SK-N-SH (cell line): ENCODE measurements at regions not wholly inside any gene's neighbourhood (a gene's known extent, or its start where the extent isn't known, plus 50 kb on each side); places are given as distances from the start of the nearest gene placed in this dataset.
A peak's percentile ranks its signal among the peaks of the same experiment; 100 is the strongest.

Experiments
- CTCF ChIP-seq: fragments of 200-600 bp; sonication (generic); IDR thresholded peaks from 2 replicates; pipeline ENCODE4 v1.6.1; 2017; ENCODE audit warnings: antibody characterized with exemption, mild to moderate bottlenecking, moderate library complexity
- EP300 ChIP-seq, 2 experiments: IDR thresholded peaks; 2 replicates each; pipeline versions ENCODE4 v1.4.0 to v1.6.1; 2012; ENCODE audit warnings: borderline replicate concordance in 1 of 2, low read depth in 1 of 2, low read length in 1 of 2
- EZH2phosphoT487 ChIP-seq: fragments of 200-600 bp; sonication (generic); IDR thresholded peaks from 2 replicates; pipeline ENCODE4 v1.6.1; 2017; ENCODE audit warnings: low read depth, mixed run types, mild to moderate bottlenecking, antibody characterized with exemption, moderate library complexity, borderline replicate concordance
- GABPA ChIP-seq: IDR thresholded peaks from 2 replicates; pipeline ENCODE4 v1.4.0; 2012; ENCODE audit warnings: low read depth, mild to moderate bottlenecking
- NFIC ChIP-seq: IDR thresholded peaks from 2 replicates; pipeline ENCODE4 v1.4.0; 2012; ENCODE audit warnings: borderline replicate concordance
- POLR2AphosphoS5 ChIP-seq: IDR thresholded peaks from 2 replicates; pipeline ENCODE4 v1.6.1; 2012; ENCODE audit warnings: low read depth, low read length
- RXRA ChIP-seq: IDR thresholded peaks from 2 replicates; pipeline ENCODE4 v1.4.0; 2012; ENCODE audit warnings: low read depth, mild to moderate bottlenecking, borderline replicate concordance
- YY1 ChIP-seq: IDR thresholded peaks from 2 replicates; pipeline ENCODE4 v1.4.0; 2012; ENCODE audit warnings: low read depth, mild to moderate bottlenecking
- TF ChIP-seq, protein P1 (sequence below): IDR thresholded peaks from 2 replicates; pipeline ENCODE4 v1.4.0; 2012; ENCODE audit warnings: low read depth
- TF ChIP-seq, protein P2 (sequence below): IDR thresholded peaks from 2 replicates; pipeline ENCODE4 v1.4.0; 2012; ENCODE audit warnings: low read depth, borderline replicate concordance

DNA sequence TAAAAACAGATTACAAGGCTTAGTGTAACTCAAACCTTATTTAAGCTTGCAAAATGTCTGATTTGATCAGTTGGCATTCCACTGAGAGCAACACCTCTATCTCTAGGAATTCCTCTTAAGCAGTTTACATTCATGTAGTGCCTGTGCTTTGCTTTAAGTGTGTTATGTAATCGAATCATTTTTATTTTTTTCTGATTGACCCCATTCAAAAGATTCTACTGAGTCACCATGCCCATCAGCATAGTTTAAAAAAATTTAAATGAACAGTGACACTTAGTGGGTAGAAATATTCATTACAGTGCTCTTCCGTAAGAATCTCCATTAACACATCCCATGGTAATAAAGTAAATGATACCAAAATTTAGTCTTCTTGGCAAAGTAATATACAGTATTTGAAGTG lies 67.8 kb upstream of the SLC4A10 start:
- TF ChIP-seq CTCF (peak; percentile 23; the same call in 1 of the 2 replicates), RXRA (no peak), GABPA (no peak), EP300 (IDR thresholded peaks at IDR 0.05; ENCODE audit: borderline replicate concordance in 1 of 2, low read depth in 1 of 2, low read length in 1 of 2) (no peak), YY1 (no peak), POLR2AphosphoS5 (no peak), NFIC (no peak), EZH2phosphoT487 (no peak)
- TF ChIP-seq, protein P1, sequence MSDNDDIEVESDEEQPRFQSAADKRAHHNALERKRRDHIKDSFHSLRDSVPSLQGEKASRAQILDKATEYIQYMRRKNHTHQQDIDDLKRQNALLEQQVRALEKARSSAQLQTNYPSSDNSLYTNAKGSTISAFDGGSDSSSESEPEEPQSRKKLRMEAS: no peak
- TF ChIP-seq, protein P2, sequence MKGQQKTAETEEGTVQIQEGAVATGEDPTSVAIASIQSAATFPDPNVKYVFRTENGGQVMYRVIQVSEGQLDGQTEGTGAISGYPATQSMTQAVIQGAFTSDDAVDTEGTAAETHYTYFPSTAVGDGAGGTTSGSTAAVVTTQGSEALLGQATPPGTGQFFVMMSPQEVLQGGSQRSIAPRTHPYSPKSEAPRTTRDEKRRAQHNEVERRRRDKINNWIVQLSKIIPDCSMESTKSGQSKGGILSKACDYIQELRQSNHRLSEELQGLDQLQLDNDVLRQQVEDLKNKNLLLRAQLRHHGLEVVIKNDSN: no peak
